ENCODE measurements at regions not wholly inside any gene's neighbourhood (a gene's known extent, or its start where the extent isn't known, plus 50 kb on each side); places are given as distances from the start of the nearest gene placed in this dataset.

GRCh38 chr22:47610281-47610680 is 847.8 kb downstream of the TBC1D22A start:
- Mint-ChIP-seq H3K4me1 (no peaks in the 10 kb centered on the region), H3K9me3 (peaks cover 60% of the 10 kb centered on the region), H3K27ac (no peak overlapping the region), H3K36me3 (ENCODE audit: low read depth) (peaks cover 5% of the 10 kb centered on the region; the same call in 1 of the 3 replicates), H3K4me3 (no peak overlapping the region), H3K27me3 (ENCODE audit: insufficient read depth, low read depth, poor library complexity) (peaks cover 2% of the 10 kb centered on the region)
- Histone ChIP-seq H3K79me2 (replicated peaks; ENCODE audit: insufficient read depth) (no peaks in the 10 kb centered on the region), H2AFZ (no peak overlapping the region), H3K4me3 (no peak overlapping the region), H3K4me2 (no peak overlapping the region), H3K4me1 (ENCODE audit: insufficient read depth) (no peaks in the 10 kb centered on the region), H3K36me3 (ENCODE audit: insufficient read depth) (peaks cover 3% of the 10 kb centered on the region; the same call in 1 of the 2 replicates), H3K27me3 (ENCODE audit: insufficient read depth) (no peaks in the 10 kb centered on the region), H3F3A (replicated peaks; ENCODE audit: low read depth) (no peaks in the 10 kb centered on the region), H4K20me1 (replicated peaks; ENCODE audit: insufficient read depth) (no peaks in the 10 kb centered on the region), H3K27ac (ENCODE audit: low read depth) (no peak overlapping the region), H3K9me2 (ENCODE audit: insufficient read depth) (no peaks in the 10 kb centered on the region)
- DNase-seq (ENCODE audit: low spot score) (no peak), ATAC-seq (no peak)
- TF ChIP-seq ETS1 (IDR thresholded peaks at IDR 0.05) (no peak), POLR2AphosphoS5 (IDR thresholded peaks at IDR 0.05; ENCODE audit: low read depth) (no peak), REST (IDR thresholded peaks at IDR 0.05; ENCODE audit: unreplicated experiment) (no peak), JUNB (IDR thresholded peaks at IDR 0.05; ENCODE audit: unreplicated experiment) (no peak), STAT1 (IDR thresholded peaks at IDR 0.05; ENCODE audit: unreplicated experiment) (no peak), ZNF331 (CRISPR knock-in tag; IDR thresholded peaks at IDR 0.05; ENCODE audit: low read depth) (no peak), NANOG (IDR thresholded peaks at IDR 0.05; ENCODE audit: borderline replicate concordance) (no peak), CTCF (conservative IDR thresholded peaks at IDR 0.05; ENCODE audit: low read depth in 2 of 2) (no peak), ZNF114 (CRISPR knock-in tag; IDR thresholded peaks at IDR 0.05) (no peak), EZH2 (IDR thresholded peaks at IDR 0.05; ENCODE audit: low read depth, unreplicated experiment) (no peak)

- peak; percentile 46; the same call in 2 of the 3 replicates for ATAC-seq
- no peaks in the 10 kb centered on the region for H3K27me3 ChIP-seq (ENCODE audit: insufficient read depth)
- DNase-seq (ENCODE audit: low spot score): no peak
- H2AFZ ChIP-seq: no peak overlapping the region
- H4K20me1 ChIP-seq (replicated peaks; ENCODE audit: insufficient read depth): no peaks in the 10 kb centered on the region
- no peaks in the 10 kb centered on the region for H3K79me2 ChIP-seq (replicated peaks; ENCODE audit: insufficient read depth)
- peaks cover 2% of the 10 kb centered on the region for H3K27me3 Mint-ChIP-seq (ENCODE audit: insufficient read depth, low read depth, poor library complexity)
- no peaks in the 10 kb centered on the region for H3K4me1 ChIP-seq (ENCODE audit: insufficient read depth)
- H3K9me2 ChIP-seq (ENCODE audit: insufficient read depth): no peaks in the 10 kb centered on the region
- no peak overlapping the region for H3K4me3 Mint-ChIP-seq
- no peak overlapping the region for H3K4me3 ChIP-seq
- H3K27ac Mint-ChIP-seq: no peak overlapping the region
- no peaks in the 10 kb centered on the region; the same call in 2 of the 3 replicates for H3K4me1 Mint-ChIP-seq
- peaks cover 3% of the 10 kb centered on the region; the same call in 1 of the 2 replicates for H3K36me3 ChIP-seq (ENCODE audit: insufficient read depth)
- no peak overlapping the region for H3K4me2 ChIP-seq
- H3F3A ChIP-seq (replicated peaks; ENCODE audit: low read depth): no peaks in the 10 kb centered on the region
- no peak overlapping the region for H3K27ac ChIP-seq (ENCODE audit: low read depth)
- H3K36me3 Mint-ChIP-seq (ENCODE audit: low read depth): peaks cover 5% of the 10 kb centered on the region; the same call in 1 of the 3 replicates
- peaks cover 59% of the 10 kb centered on the region for H3K9me3 Mint-ChIP-seq
- TF ChIP-seq STAT1 (IDR thresholded peaks at IDR 0.05; ENCODE audit: unreplicated experiment) (no peak), EZH2 (IDR thresholded peaks at IDR 0.05; ENCODE audit: low read depth, unreplicated experiment) (no peak), POLR2AphosphoS5 (IDR thresholded peaks at IDR 0.05; ENCODE audit: low read depth) (no peak), ZNF114 (CRISPR knock-in tag; IDR thresholded peaks at IDR 0.05) (no peak), NANOG (IDR thresholded peaks at IDR 0.05; ENCODE audit: borderline replicate concordance) (no peak), ETS1 (IDR thresholded peaks at IDR 0.05) (no peak), REST (IDR thresholded peaks at IDR 0.05; ENCODE audit: unreplicated experiment) (no peak), EZH2phosphoT487 (IDR thresholded peaks at IDR 0.05; ENCODE audit: unreplicated experiment) (no peak), CREB1 (CRISPR knock-in tag; IDR thresholded peaks at IDR 0.05; ENCODE audit: low read depth) (no peak)
Measured at GRCh38 chr22:47609653-47610052, 847.2 kb downstream of the TBC1D22A start.

All from GM23338 (cell line).